ENCODE measurements at regions not wholly inside any gene's neighbourhood (a gene's known extent, or its start where the extent isn't known, plus 50 kb on each side); places are given as distances from the start of the nearest gene placed in this dataset.

GRCh38 chr14:45715946-45716345 lies 462.9 kb upstream of the MIS18BP1 start:
- no peak overlapping the region for H3K9ac ChIP-seq (replicated peaks; ENCODE audit: extremely low read depth, insufficient read depth, low read length)
- H4K20me1 ChIP-seq (replicated peaks; ENCODE audit: control insufficient read depth, extremely low read depth, insufficient read depth, low read length), result no peaks in the 10 kb centered on the region
- DNase-seq (ENCODE audit: low read depth, low spot score) (no peak), FAIRE-seq (no peak)
- H3K27me3 ChIP-seq (ENCODE audit: control insufficient read depth in 2 of 2, insufficient read depth in 2 of 2, low read length in 2 of 2), result no peaks in the 10 kb centered on the region
- H3K9me1 ChIP-seq (replicated peaks; ENCODE audit: control insufficient read depth, extremely low read depth, insufficient read depth, low read length), result no peaks in the 10 kb centered on the region
- H3K79me2 ChIP-seq (ENCODE audit: control insufficient read depth, insufficient read depth, low read length), result no peaks in the 10 kb centered on the region
- H3K4me1 ChIP-seq (ENCODE audit: control insufficient read depth, extremely low read depth, insufficient read depth, low read length), result no peaks in the 10 kb centered on the region
- H3K36me3 ChIP-seq (ENCODE audit: control insufficient read depth in 2 of 2, extremely low read depth in 1 of 2, insufficient read depth in 2 of 2, low read length in 2 of 2), result no peaks in the 10 kb centered on the region
- no peak for TF ChIP-seq JUN (IDR thresholded peaks at IDR 0.05; ENCODE audit: borderline replicate concordance, insufficient read depth, insufficient read length, low read depth)
- no peak for TF ChIP-seq GATA2 (IDR thresholded peaks at IDR 0.05; ENCODE audit: insufficient read depth, insufficient read length, low read depth, low read length)
- TF ChIP-seq POLR2AphosphoS5 (IDR thresholded peaks at IDR 0.05; ENCODE audit: insufficient read depth, low read depth, low read length), result no peak
- no TSS peak for BruUV-seq (replicated peaks)
- H3K4me2 ChIP-seq (ENCODE audit: insufficient read depth, low read length), result no peak overlapping the region
- dilution Hi-C loops (cut with MboI; ENCODE audit: extremely low pct_ligation_motif_present, low sequenced_read_pairs), result no loop called here
- H3K4me3 ChIP-seq (replicated peaks in 1 of 3; ENCODE audit: insufficient read depth in 1 of 3, low read depth in 1 of 3, low read length in 3 of 3), result no peak overlapping the region
- POLR2A ChIA-PET, result no interaction called here
- CTCF ChIA-PET, result no interaction called here
- intact Hi-C loops (cut with micrococcal nuclease), result no loop called here
- H3K27ac ChIP-seq (ENCODE audit: insufficient read depth, low read depth, low read length), result no peak overlapping the region
- no peaks in the 10 kb centered on the region for H3K9me3 ChIP-seq (replicated peaks; ENCODE audit: control insufficient read depth, insufficient read depth, low read length)
- no peak overlapping the region for H2AFZ ChIP-seq (ENCODE audit: low read depth, low read length)

- ChIA-PET POLR2A (no interaction called here), CTCF (no interaction called here)
- Histone ChIP-seq H4K20me1 (replicated peaks; ENCODE audit: control insufficient read depth, extremely low read depth, insufficient read depth, low read length) (no peaks in the 10 kb centered on the region), H3K4me1 (ENCODE audit: control insufficient read depth, extremely low read depth, insufficient read depth, low read length) (no peaks in the 10 kb centered on the region), H3K4me2 (ENCODE audit: insufficient read depth, low read length) (no peak overlapping the region), H3K36me3 (ENCODE audit: control insufficient read depth in 2 of 2, extremely low read depth in 1 of 2, insufficient read depth in 2 of 2, low read length in 2 of 2) (no peaks in the 10 kb centered on the region), H3K9ac (replicated peaks; ENCODE audit: extremely low read depth, insufficient read depth, low read length) (no peak overlapping the region), H3K4me3 (replicated peaks in 1 of 3; ENCODE audit: insufficient read depth in 1 of 3, low read depth in 1 of 3, low read length in 3 of 3) (no peak overlapping the region), H3K9me3 (replicated peaks; ENCODE audit: control insufficient read depth, insufficient read depth, low read length) (no peaks in the 10 kb centered on the region), H3K27me3 (ENCODE audit: control insufficient read depth in 2 of 2, insufficient read depth in 2 of 2, low read length in 2 of 2) (no peaks in the 10 kb centered on the region), H3K27ac (ENCODE audit: insufficient read depth, low read depth, low read length) (no peak overlapping the region), H2AFZ (ENCODE audit: low read depth, low read length) (no peak overlapping the region), H3K9me1 (replicated peaks; ENCODE audit: control insufficient read depth, extremely low read depth, insufficient read depth, low read length) (no peaks in the 10 kb centered on the region), H3K79me2 (ENCODE audit: control insufficient read depth, insufficient read depth, low read length) (no peaks in the 10 kb centered on the region)
- TF ChIP-seq MYC (IDR thresholded peaks at IDR 0.05; ENCODE audit: low read depth, low read length), result no peak
- no peak for TF ChIP-seq CTCF (IDR thresholded peaks at IDR 0.05; ENCODE audit: extremely low read depth in 1 of 2, insufficient read depth in 1 of 2, low read depth in 1 of 2, low read length in 2 of 2)
- intact Hi-C loops (cut with micrococcal nuclease) (no loop called here), dilution Hi-C loops (cut with MboI; ENCODE audit: extremely low pct_ligation_motif_present, low sequenced_read_pairs) (no loop called here)
- DNase-seq (ENCODE audit: low read depth, low spot score) (no peak), FAIRE-seq (no peak)
- no TSS peak for BruUV-seq (replicated peaks)
These were observed 456.5 kb upstream of the MIS18BP1 start for GRCh38 chr14:45709541-45709940.

Measured in endothelial cell of umbilical vein (primary cell).